Peyer's patch (tissue), 4 donors: ENCODE measurements at regions not wholly inside any gene's neighbourhood (a gene's known extent, or its start where the extent isn't known, plus 50 kb on each side); places are given as distances from the start of the nearest gene placed in this dataset.
"Not testable (repeated sequence)": the region's sequence is repeated elsewhere in the genome, so short reads cannot be mapped to it uniquely, and the experiment has no call there.

Experiments used
- DNase-seq, 3 donors: peaks; one replicate each; pipeline ENCODE4 v3.0.0-alpha.2; 2017 to 2019
- H3K27ac ChIP-seq, 4 donors: fragments of 200-600 bp; sonication (generic); one replicate each; pipeline ENCODE4 v1.5.1; 2016 to 2019
- H3K27me3 ChIP-seq, 2 donors: fragments of 200-600 bp; sonication (generic); one replicate each; pipeline ENCODE4 v1.5.1; 2019
- H3K36me3 ChIP-seq, 3 donors: fragments of 200-600 bp; sonication (generic); one replicate each; pipeline ENCODE4 v1.5.1; 2016 to 2019
- H3K4me1 ChIP-seq, 4 donors: fragments of 200-600 bp; sonication (generic); one replicate each; pipeline ENCODE4 v1.5.1; 2016 to 2019
- H3K4me3 ChIP-seq, 4 donors: fragments of 200-600 bp; sonication (generic); 1 replicate in 3 of 4; 2 replicates in 1 of 4; pipeline ENCODE4 v1.5.1; 2016 to 2019; ENCODE audit warnings: mild to moderate bottlenecking in 1 of 4
- H3K9me3 ChIP-seq, 4 donors: fragments of 200-600 bp; sonication (generic); one replicate each; pipeline ENCODE4 v1.5.1; 2016 to 2019; ENCODE audit warnings: mild to moderate bottlenecking in 1 of 4
- POLR2A ChIP-seq, 2 donors: fragments of 450-650 bp; IDR thresholded peaks; one replicate each; pipeline ENCODE4 v1.5.1; 2017; ENCODE audit warnings: antibody characterized with exemption in 2 of 2, mild to moderate bottlenecking in 2 of 2, moderate library complexity in 2 of 2
- TF ChIP-seq, protein P1 (sequence below), 6 experiments: fragments of 450-650 bp in 4 of 6; fragments of 200-600 bp in 2 of 6; sonication (generic) in 1 of 6; IDR thresholded peaks; one replicate each; pipeline ENCODE4 v1.5.1; 2017 to 2019; ENCODE audit warnings: antibody characterized with exemption in 6 of 6, mild to moderate bottlenecking in 3 of 6, moderate library complexity in 1 of 6

DNA sequence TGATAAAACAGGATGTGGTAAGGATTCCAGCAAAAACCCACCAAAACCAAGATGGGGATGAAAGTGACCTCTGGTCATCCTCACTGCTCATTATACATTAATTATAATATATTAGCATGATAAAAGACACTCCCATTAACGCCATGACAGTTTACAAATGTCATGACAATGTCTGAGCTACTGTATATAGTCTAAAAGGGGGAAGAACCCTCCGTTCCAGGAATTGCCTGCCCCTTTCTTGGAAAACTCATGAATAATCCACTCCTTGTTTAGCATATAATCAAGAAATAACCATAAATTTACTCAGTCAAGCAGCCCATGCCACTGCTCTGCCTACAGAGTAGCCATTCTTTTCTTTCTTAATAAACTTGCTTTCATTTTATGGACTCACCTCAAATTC lies 96.4 kb upstream of the VLDLR start:
- DNase-seq = no peak
- H3K4me1 ChIP-seq = no peaks in the 10 kb centered on the region
- no peak for TF ChIP-seq POLR2A (IDR thresholded peaks at IDR 0.05)
- H3K36me3 ChIP-seq = no peaks in the 10 kb centered on the region
- no peak overlapping the region for H3K4me3 ChIP-seq
- no peaks in the 10 kb centered on the region for H3K27me3 ChIP-seq
- H3K27ac ChIP-seq = no peak overlapping the region
- H3K9me3 ChIP-seq = no peaks in the 10 kb centered on the region

DNA sequence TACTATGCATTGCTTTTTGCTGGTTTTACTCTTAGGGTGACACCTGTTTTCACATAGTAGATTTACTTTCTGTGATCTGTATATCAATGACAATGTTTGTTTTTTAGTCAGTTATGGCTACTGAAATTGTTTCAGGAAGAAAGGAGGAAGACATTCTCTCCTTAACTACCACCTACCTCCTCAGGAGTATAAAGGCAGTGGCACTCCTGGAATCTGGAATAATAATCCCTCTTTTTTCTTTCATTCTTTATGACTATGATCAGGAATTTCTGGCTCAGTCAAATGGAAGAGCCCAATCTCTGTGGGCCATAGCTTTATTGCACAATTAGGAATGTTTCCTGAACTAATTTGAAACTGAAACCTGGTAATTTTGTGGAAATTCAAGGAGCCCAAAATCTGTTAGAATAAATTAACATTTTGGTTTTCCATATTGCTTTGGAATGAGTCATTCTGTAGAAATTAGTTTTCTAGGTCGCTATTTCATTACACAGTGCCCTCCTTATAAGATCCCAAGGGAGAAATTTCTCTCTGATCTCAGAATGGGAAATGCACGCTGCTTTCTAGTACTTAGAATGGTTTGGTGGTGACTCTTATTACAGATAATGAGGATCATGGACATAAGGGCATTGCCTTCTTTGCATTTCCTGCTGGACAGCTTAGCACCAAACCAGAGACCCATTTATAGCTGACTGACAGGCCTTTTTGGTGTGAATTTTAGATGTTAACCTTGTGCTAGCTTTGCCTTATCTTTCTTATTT lies 95.3 kb upstream of the VLDLR start:
- Histone ChIP-seq H3K4me1 (no peaks in the 10 kb centered on the region), H3K36me3 (no peaks in the 10 kb centered on the region), H3K27me3 (no peaks in the 10 kb centered on the region), H3K9me3 (no peaks in the 10 kb centered on the region), H3K27ac (no peak overlapping the region), H3K4me3 (no peak overlapping the region)
- TF ChIP-seq, protein P1, sequence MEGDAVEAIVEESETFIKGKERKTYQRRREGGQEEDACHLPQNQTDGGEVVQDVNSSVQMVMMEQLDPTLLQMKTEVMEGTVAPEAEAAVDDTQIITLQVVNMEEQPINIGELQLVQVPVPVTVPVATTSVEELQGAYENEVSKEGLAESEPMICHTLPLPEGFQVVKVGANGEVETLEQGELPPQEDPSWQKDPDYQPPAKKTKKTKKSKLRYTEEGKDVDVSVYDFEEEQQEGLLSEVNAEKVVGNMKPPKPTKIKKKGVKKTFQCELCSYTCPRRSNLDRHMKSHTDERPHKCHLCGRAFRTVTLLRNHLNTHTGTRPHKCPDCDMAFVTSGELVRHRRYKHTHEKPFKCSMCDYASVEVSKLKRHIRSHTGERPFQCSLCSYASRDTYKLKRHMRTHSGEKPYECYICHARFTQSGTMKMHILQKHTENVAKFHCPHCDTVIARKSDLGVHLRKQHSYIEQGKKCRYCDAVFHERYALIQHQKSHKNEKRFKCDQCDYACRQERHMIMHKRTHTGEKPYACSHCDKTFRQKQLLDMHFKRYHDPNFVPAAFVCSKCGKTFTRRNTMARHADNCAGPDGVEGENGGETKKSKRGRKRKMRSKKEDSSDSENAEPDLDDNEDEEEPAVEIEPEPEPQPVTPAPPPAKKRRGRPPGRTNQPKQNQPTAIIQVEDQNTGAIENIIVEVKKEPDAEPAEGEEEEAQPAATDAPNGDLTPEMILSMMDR (IDR thresholded peaks at IDR 0.05) = no peak
- DNase-seq = no peak

DNA sequence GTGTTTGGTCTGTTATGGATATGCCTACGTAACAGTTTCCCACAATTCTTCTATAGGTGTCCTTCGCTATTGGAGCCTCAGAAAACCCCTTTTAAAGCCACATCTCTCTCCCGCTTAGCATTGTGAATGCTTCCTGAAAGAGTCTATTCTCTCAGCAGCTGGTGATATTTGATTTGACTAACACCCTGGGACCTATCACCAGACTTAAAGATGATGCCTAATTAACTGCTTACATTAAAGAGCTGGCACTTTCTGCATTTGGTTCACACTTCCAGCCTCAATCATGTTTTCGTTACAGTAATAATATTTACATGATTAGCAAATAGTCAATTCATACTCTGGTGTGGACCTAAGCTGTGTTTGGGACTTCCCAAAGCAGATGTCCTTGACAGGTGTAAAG lies 90.1 kb upstream of the VLDLR start:
- TF ChIP-seq, protein P1 (IDR thresholded peaks at IDR 0.05) = no peak
- TF ChIP-seq POLR2A (IDR thresholded peaks at IDR 0.05) = no peak
- no peaks in the 10 kb centered on the region for H3K36me3 ChIP-seq
- H3K4me3 ChIP-seq = no peak overlapping the region
- H3K27ac ChIP-seq = no peak overlapping the region
- no peaks in the 10 kb centered on the region for H3K27me3 ChIP-seq
- H3K9me3 ChIP-seq = no peaks in the 10 kb centered on the region
- no peak for DNase-seq
- no peaks in the 10 kb centered on the region for H3K4me1 ChIP-seq

DNA sequence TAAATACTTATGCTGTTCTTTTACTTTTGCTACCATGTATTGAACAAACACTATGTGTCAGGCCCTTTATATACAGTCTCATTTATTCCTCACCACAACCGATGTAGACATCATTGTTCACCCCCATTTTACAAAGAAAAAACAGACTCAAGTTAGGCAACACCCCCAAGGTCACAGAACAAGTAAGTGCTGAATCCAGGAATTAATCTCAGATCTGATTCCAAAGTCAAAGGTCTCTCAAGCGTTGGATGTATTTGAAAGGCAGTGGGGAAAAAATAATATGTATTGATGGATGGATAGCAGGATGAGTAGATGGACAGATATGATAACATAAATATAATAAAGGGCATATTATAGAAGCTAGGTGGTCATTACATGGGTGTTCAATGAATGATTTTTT lies 85.1 kb upstream of the VLDLR start:
- Histone ChIP-seq H3K27me3 (no peaks in the 10 kb centered on the region), H3K27ac (no peak overlapping the region), H3K9me3 (no peaks in the 10 kb centered on the region), H3K4me1 (no peaks in the 10 kb centered on the region), H3K4me3 (no peak overlapping the region), H3K36me3 (no peaks in the 10 kb centered on the region)
- no peak for DNase-seq
- TF ChIP-seq POLR2A (IDR thresholded peaks at IDR 0.05) = no peak
- TF ChIP-seq, protein P1 (IDR thresholded peaks at IDR 0.05) = no peak

DNA sequence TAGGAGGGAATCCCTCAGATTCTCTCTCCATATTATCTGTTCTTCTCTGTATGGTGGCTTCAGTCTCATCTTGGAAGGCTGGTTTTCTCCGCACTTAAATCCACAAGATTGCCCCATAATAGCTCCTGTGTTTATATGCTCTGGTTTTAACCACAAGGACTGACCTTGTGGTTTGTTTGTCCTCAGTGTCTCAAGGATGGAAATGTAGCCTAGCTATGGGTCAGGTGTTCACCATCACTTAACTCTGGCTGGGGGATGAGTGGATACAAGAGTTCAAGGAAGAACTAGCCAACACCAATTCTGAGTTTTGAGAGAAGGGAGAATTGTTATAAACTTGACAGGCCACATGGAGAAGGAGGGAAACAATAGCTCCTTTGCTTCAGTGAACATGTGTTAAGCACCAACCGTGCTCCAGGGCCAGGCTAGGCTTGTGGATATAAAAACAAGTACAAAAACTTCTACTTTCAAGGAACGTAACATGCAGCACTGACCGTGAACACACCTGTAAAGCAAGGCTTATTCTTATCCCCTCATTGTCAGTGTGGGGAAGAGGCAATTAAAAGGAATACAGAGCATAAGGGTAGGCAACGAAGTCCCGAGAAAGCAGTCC lies 75.6 kb upstream of the VLDLR start:
- Histone ChIP-seq H3K9me3 (no peaks in the 10 kb centered on the region), H3K36me3 (no peaks in the 10 kb centered on the region), H3K4me3 (no peak overlapping the region), H3K27ac (no peak overlapping the region), H3K27me3 (no peaks in the 10 kb centered on the region), H3K4me1 (no peaks in the 10 kb centered on the region)
- TF ChIP-seq POLR2A (IDR thresholded peaks at IDR 0.05) = no peak
- TF ChIP-seq, protein P1 (IDR thresholded peaks at IDR 0.05) = no peak
- no peak for DNase-seq

DNA sequence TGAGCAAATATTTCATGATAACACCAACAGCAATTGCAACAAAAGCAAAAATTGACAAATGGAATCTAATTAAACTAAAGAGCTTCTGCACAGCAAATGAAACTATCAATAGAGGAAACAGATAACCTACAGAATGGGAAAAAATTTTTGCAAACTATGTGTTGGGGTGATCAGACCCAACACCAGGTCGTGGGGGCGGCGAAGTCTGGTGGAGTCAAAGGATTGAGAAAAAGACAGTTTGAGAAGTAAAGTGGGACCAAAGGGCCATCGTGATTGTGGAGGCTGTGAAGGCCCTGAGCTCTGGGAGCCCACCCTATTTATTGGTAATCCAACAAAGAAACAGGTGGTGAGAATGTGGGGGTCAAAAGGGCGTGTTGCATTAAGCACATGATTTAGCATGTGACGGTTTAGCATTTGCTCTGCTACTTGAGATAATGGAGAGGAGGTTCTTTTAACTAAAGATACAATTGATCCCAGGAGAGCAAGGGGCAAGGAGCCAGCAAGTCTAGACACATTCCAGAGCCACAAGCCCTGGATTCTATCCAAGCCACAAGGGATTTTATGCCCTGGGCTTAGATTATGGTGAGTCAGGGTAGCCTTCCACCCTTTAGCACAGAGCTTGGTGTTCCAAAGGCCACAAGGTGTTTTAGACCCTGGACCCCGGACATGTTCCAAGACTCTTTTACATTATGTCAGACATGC lies 65.5 kb upstream of the VLDLR start:
- not testable (repeated sequence) for H3K4me3 ChIP-seq, H3K9me3 ChIP-seq, H3K36me3 ChIP-seq, H3K27ac ChIP-seq, H3K4me1 ChIP-seq, H3K27me3 ChIP-seq, DNase-seq
